Choroid plexus epithelial cell (primary cell): ENCODE measurements at regions not wholly inside any gene's neighbourhood (a gene's known extent, or its start where the extent isn't known, plus 50 kb on each side); places are given as distances from the start of the nearest gene placed in this dataset.
A peak's percentile ranks its signal among the peaks of the same experiment; 100 is the strongest.

Experiments
- DNase-seq: peaks from one replicate; pipeline ENCODE4 v3.0.0-alpha.2; 2010; ENCODE audit warnings: low read depth
- H3K4me3 ChIP-seq: 2 replicates; pipeline ENCODE4 v1.5.1; 2011; ENCODE audit warnings: low read depth, mild to moderate bottlenecking, control low read depth, low read length, moderate library complexity
- TF ChIP-seq, protein P1 (sequence below): conservative IDR thresholded peaks from 2 replicates; pipeline ENCODE4 v1.5.1; 2011; ENCODE audit warnings: low read depth, mild to moderate bottlenecking, control low read depth, inconsistent platforms, low read length, moderate library complexity

DNA sequence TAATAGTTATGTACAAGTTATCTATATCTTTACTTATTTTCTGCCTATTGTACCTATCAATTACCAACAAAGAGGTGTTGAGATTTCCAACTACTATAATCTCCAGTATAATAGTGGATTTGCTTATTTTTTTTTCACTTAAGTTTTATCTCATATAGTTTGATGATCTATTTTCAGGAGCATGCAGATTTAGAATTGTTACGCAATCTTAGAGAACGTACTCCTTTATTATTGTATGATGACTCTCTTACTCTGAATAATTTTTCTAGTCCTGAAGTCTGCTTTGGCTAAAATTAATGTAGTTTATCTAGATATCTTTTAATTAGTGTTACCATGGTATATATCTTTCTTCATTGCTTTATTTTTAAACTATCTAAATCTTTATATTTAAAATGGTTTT is 205.2 kb downstream of the SCG2 start:
- H3K4me3 ChIP-seq, result no peak overlapping the region
- TF ChIP-seq, protein P1, sequence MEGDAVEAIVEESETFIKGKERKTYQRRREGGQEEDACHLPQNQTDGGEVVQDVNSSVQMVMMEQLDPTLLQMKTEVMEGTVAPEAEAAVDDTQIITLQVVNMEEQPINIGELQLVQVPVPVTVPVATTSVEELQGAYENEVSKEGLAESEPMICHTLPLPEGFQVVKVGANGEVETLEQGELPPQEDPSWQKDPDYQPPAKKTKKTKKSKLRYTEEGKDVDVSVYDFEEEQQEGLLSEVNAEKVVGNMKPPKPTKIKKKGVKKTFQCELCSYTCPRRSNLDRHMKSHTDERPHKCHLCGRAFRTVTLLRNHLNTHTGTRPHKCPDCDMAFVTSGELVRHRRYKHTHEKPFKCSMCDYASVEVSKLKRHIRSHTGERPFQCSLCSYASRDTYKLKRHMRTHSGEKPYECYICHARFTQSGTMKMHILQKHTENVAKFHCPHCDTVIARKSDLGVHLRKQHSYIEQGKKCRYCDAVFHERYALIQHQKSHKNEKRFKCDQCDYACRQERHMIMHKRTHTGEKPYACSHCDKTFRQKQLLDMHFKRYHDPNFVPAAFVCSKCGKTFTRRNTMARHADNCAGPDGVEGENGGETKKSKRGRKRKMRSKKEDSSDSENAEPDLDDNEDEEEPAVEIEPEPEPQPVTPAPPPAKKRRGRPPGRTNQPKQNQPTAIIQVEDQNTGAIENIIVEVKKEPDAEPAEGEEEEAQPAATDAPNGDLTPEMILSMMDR, result no peak
- DNase-seq, result no peak

- DNase-seq, result no peak
- no peak overlapping the region for H3K4me3 ChIP-seq
- TF ChIP-seq, protein P1, result no peak
Measured at GRCh38 chr2:223399357-223399957, 202.7 kb downstream of the SCG2 start.

GRCh38 chr2:223404616-223405015 is 197.5 kb downstream of the SCG2 start:
- TF ChIP-seq, protein P1, result no peak
- no peak overlapping the region for H3K4me3 ChIP-seq
- DNase-seq, result no peak

- no peak overlapping the region for H3K4me3 ChIP-seq
- DNase-seq, result peak; percentile 90
- TF ChIP-seq, protein P1, result no peak
Measured at GRCh38 chr2:223414646-223415045, 187.5 kb downstream of the SCG2 start.

DNA sequence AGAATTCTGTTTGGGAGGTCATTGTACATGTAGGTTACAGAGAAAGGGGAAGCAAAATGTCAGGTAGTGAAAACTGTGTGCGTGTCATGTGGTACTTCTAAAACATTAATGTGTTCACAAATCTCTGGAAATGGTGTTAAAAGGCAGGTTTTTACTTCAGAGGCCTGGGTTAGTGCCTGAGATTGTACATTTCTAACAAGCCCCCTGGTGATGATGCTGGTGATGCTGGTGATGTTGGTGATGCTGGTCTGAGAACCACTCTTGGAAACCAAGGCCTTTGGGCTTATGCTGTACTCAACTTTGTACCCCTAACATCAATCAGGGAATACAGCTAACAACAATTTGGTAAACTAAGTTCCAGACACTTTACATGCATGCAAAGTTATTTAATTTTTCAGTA is 187.1 kb downstream of the SCG2 start:
- DNase-seq, result no peak
- TF ChIP-seq, protein P1, result no peak

DNA sequence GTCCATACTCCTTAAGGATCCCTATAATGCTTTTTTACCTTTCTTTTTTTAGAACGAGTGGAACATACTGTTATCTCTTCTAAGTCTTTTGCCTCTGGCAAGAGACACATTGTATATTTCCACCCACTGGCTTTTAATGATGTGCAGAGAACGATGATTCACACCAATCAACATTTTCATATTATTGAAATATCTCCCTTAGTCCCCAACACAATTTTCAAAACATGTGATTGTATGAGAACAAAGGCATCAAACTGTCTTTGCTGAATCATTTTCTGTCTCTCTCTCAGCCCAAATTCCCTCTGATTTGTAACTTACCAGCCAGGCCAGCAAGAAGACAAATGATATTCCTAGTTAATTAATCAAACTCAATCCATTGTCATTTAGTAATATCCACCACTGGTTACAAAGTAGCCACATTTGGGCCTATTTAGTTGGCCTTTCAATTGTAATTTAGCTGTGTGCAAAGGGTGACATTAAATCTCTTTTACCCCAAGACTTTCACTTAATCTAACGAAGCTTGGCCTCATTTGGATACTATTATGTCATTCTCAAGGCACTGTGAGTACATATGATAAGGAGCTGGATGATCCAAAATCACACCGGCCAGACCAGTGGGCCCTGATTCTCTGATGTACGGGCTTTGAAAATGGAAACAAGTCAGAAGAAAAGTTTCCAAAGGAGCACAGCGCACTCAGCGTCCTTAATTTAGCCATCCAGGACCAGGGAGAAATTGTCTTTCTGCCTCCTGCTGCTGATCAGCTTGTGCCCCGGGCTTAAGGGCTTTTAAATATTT is 185.1 kb downstream of the SCG2 start:
- TF ChIP-seq, protein P1, result no peak
- H3K4me3 ChIP-seq, result no peak overlapping the region
- peak; percentile 2 for DNase-seq

More for the DNA sequence above, 187.1 kb downstream of the SCG2 start:
- no peak overlapping the region for H3K4me3 ChIP-seq
